ENCODE measurements at regions not wholly inside any gene's neighbourhood (a gene's known extent, or its start where the extent isn't known, plus 50 kb on each side); places are given as distances from the start of the nearest gene placed in this dataset.
A peak's percentile ranks its signal among the peaks of the same experiment; 100 is the strongest.

GRCh38 chr18:32577561-32577960, 106.9 kb upstream of the GAREM1 start:
- no peak overlapping the region for H3K4me3 ChIP-seq (ENCODE audit: low read length)
- CTCF ChIA-PET = no interaction called here
- no TSS peak for BruUV-seq (replicated peaks)

GRCh38 chr18:32576296-32576916, 105.7 kb upstream of the GAREM1 start:
- no peak overlapping the region for H3K9ac ChIP-seq (ENCODE audit: low read length)
- ChIA-PET CTCF (no interaction called here), POLR2A (ENCODE audit: unreplicated experiment) (no interaction called here)
- H4K20me1 ChIP-seq (ENCODE audit: low read length) = no peaks in the 10 kb centered on the region
- BruUV-seq (replicated peaks) = no TSS peak
- no peaks in the 10 kb centered on the region for H3F3A ChIP-seq (ENCODE audit: low read length, unreplicated experiment)
- no peaks in the 10 kb centered on the region for H3K9me3 ChIP-seq (ENCODE audit: low read length)
- no peak overlapping the region for H2AFZ ChIP-seq (ENCODE audit: low read length)
- no peak overlapping the region for H3K27ac ChIP-seq (ENCODE audit: low read length)
- H3K4me2 ChIP-seq (ENCODE audit: low read length) = no peak overlapping the region
- DNase-seq (peak; percentile 13), ATAC-seq (no peak)
- 0 out of 2 replicates have a peak, but pooled peaks cover 10% of the 10 kb centered on the region for H3K27me3 ChIP-seq (ENCODE audit: low read length)
- no peak overlapping the region for H3K4me3 ChIP-seq (ENCODE audit: low read length)
- TF ChIP-seq EZH2phosphoT487 (IDR thresholded peaks at IDR 0.05; ENCODE audit: borderline replicate concordance, low read length) (no peak), EZH2 (IDR thresholded peaks at IDR 0.05; ENCODE audit: low read length, unreplicated experiment) (no peak), CTCF (conservative IDR thresholded peaks at IDR 0.05; ENCODE audit: low read depth, low read length) (peak; percentile 37; the same call in 1 of the 2 replicates)
- no peaks in the 10 kb centered on the region for H3K4me1 ChIP-seq (ENCODE audit: insufficient read depth, low read length)
- no peaks in the 10 kb centered on the region for H3K9me2 ChIP-seq (replicated peaks; ENCODE audit: low read length)
- H3K79me2 ChIP-seq (ENCODE audit: low read length) = no peaks in the 10 kb centered on the region
- intact Hi-C loops (cut with micrococcal nuclease) = no loop called here
- no peaks in the 10 kb centered on the region for H3K36me3 ChIP-seq (ENCODE audit: low read depth, low read length)

More at GRCh38 chr18:32577561-32577960, 106.9 kb upstream of the GAREM1 start:
- intact Hi-C loops (cut with micrococcal nuclease) = no loop called here
- TF ChIP-seq EZH2phosphoT487 (IDR thresholded peaks at IDR 0.05; ENCODE audit: borderline replicate concordance, low read length) = no peak
- no peak for TF ChIP-seq CTCF (conservative IDR thresholded peaks at IDR 0.05; ENCODE audit: low read depth, low read length)
- no peak for TF ChIP-seq EZH2 (IDR thresholded peaks at IDR 0.05; ENCODE audit: low read length, unreplicated experiment)
- Histone ChIP-seq H3K9ac (ENCODE audit: low read length) (no peak overlapping the region), H3K79me2 (ENCODE audit: low read length) (no peaks in the 10 kb centered on the region), H3F3A (ENCODE audit: low read length, unreplicated experiment) (no peaks in the 10 kb centered on the region), H3K36me3 (ENCODE audit: low read depth, low read length) (no peaks in the 10 kb centered on the region), H3K4me1 (ENCODE audit: insufficient read depth, low read length) (no peaks in the 10 kb centered on the region), H3K27ac (ENCODE audit: low read length) (no peak overlapping the region), H3K27me3 (ENCODE audit: low read length) (0 out of 2 replicates have a peak, but pooled peaks cover 10% of the 10 kb centered on the region), H3K9me2 (replicated peaks; ENCODE audit: low read length) (no peaks in the 10 kb centered on the region), H4K20me1 (ENCODE audit: low read length) (no peaks in the 10 kb centered on the region), H3K4me2 (ENCODE audit: low read length) (no peak overlapping the region), H2AFZ (ENCODE audit: low read length) (no peak overlapping the region), H3K9me3 (ENCODE audit: low read length) (no peaks in the 10 kb centered on the region)
- ATAC-seq (no peak), DNase-seq (no peak)
- POLR2A ChIA-PET (ENCODE audit: unreplicated experiment) = no interaction called here

GRCh38 chr18:32566960-32567359, 96.3 kb upstream of the GAREM1 start:
- CTCF ChIA-PET = interaction anchor here (0.8 kb wide), 1 partner anchor 409 kb away, joined by 9 read pairs; no protein-coding TSS in a partner anchor
- no peak for DNase-seq
- Histone ChIP-seq H3K27me3 (ENCODE audit: low read length) (no peaks in the 10 kb centered on the region), H3K4me2 (ENCODE audit: low read length) (no peak overlapping the region), H2AFZ (ENCODE audit: low read length) (no peak overlapping the region), H3K27ac (ENCODE audit: low read length) (no peak overlapping the region), H4K20me1 (ENCODE audit: low read length) (no peaks in the 10 kb centered on the region), H3K9ac (ENCODE audit: low read length) (no peak overlapping the region), H3K4me3 (ENCODE audit: low read length) (no peak overlapping the region), H3F3A (ENCODE audit: low read length, unreplicated experiment) (no peaks in the 10 kb centered on the region), H3K79me2 (ENCODE audit: low read length) (no peaks in the 10 kb centered on the region), H3K9me2 (replicated peaks; ENCODE audit: low read length) (no peaks in the 10 kb centered on the region), H3K4me1 (ENCODE audit: insufficient read depth, low read length) (no peaks in the 10 kb centered on the region), H3K9me3 (ENCODE audit: low read length) (no peaks in the 10 kb centered on the region), H3K36me3 (ENCODE audit: low read depth, low read length) (no peaks in the 10 kb centered on the region)
- no TSS peak for BruUV-seq (replicated peaks)
- POLR2A ChIA-PET (ENCODE audit: unreplicated experiment) = no interaction called here
- intact Hi-C loops (cut with micrococcal nuclease) = no loop called here
- ATAC-seq = no peak
- TF ChIP-seq EZH2 (IDR thresholded peaks at IDR 0.05; ENCODE audit: low read length, unreplicated experiment) (no peak), CTCF (conservative IDR thresholded peaks at IDR 0.05; ENCODE audit: low read depth, low read length) (no peak), EZH2phosphoT487 (IDR thresholded peaks at IDR 0.05; ENCODE audit: borderline replicate concordance, low read length) (no peak)
